OCI-M2 (cell line): ENCODE measurements at regions not wholly inside any gene's neighbourhood (a gene's known extent, or its start where the extent isn't known, plus 50 kb on each side); places are given as distances from the start of the nearest gene placed in this dataset.
"Not testable (repeated sequence)": the region's sequence is repeated elsewhere in the genome, so short reads cannot be mapped to it uniquely, and the experiment has no call there.

Experiments used
- DNase-seq: peaks from one replicate; lab custom pipeline; 2025; ENCODE audit not compliant: unreplicated experiment; lab: John Stamatoyannopoulos, UW

- DNase-seq, result no peak
Measured at GRCh38 chr7:125299003-125299765, 369.6 kb upstream of the POT1 start.

GRCh38 chr7:125279961-125280360, 350.3 kb upstream of the POT1 start:
- no peak for DNase-seq

GRCh38 chr7:125278318-125278717, 348.7 kb upstream of the POT1 start:
- DNase-seq, result no peak

- DNase-seq, result not testable (repeated sequence)
Measured at GRCh38 chr7:125274742-125275141, 345.1 kb upstream of the POT1 start.

- DNase-seq, result not testable (repeated sequence)
Measured at GRCh38 chr7:125264174-125264856, 334.7 kb upstream of the POT1 start.

- not testable (repeated sequence) for DNase-seq
Measured at GRCh38 chr7:125258876-125259417, 329.3 kb upstream of the POT1 start.

- DNase-seq, result no peak
Measured at GRCh38 chr7:125257617-125258016, 328.0 kb upstream of the POT1 start.

- no peak for DNase-seq
Measured at GRCh38 chr7:125256446-125256845, 326.8 kb upstream of the POT1 start.

- no peak for DNase-seq
Measured at GRCh38 chr7:125255810-125256209, 326.2 kb upstream of the POT1 start.

GRCh38 chr7:125254566-125254965, 324.9 kb upstream of the POT1 start:
- DNase-seq, result no peak

GRCh38 chr7:125253452-125254190, 324.0 kb upstream of the POT1 start:
- DNase-seq, result no peak

- no peak for DNase-seq
Measured at GRCh38 chr7:125247514-125248098, 318.0 kb upstream of the POT1 start.

GRCh38 chr7:125246706-125247105, 317.1 kb upstream of the POT1 start:
- DNase-seq, result no peak

- no peak for DNase-seq
Measured at GRCh38 chr7:125241548-125241947, 311.9 kb upstream of the POT1 start.

GRCh38 chr7:125222596-125222995, 293.0 kb upstream of the POT1 start:
- no peak for DNase-seq

GRCh38 chr7:125218076-125218475, 288.5 kb upstream of the POT1 start:
- DNase-seq, result no peak

GRCh38 chr7:125201002-125201401, 271.4 kb upstream of the POT1 start:
- DNase-seq, result no peak

- DNase-seq, result no peak
Measured at GRCh38 chr7:125197731-125198393, 268.2 kb upstream of the POT1 start.

- DNase-seq, result no peak
Measured at GRCh38 chr7:125195156-125195555, 265.5 kb upstream of the POT1 start.

- DNase-seq, result no peak
Measured at GRCh38 chr7:125193263-125193662, 263.6 kb upstream of the POT1 start.

GRCh38 chr7:125184801-125185200, 255.2 kb upstream of the POT1 start:
- no peak for DNase-seq
